CD14-positive monocyte (primary cell): ENCODE measurements at regions not wholly inside any gene's neighbourhood (a gene's known extent, or its start where the extent isn't known, plus 50 kb on each side); places are given as distances from the start of the nearest gene placed in this dataset.

Experiments
- DNase-seq, 3 donors: peaks; one replicate each; pipeline ENCODE4 v3.0.0-alpha.2; 2011 to 2022
- H2AFZ ChIP-seq: 2 replicates; pipeline ENCODE4 v1.6.0; 2012; ENCODE audit warnings: mild to moderate bottlenecking, low read depth, low read length, inconsistent platforms; ENCODE audit not compliant: insufficient read depth, poor library complexity, severe bottlenecking
- H3K27ac ChIP-seq, 2 donors: 1 replicate in 1 of 2; 2 replicates in 1 of 2; pipeline ENCODE4 v1.5.1; 2012 to 2013; ENCODE audit warnings: low read length in 2 of 2, control low read depth in 1 of 2, inconsistent platforms in 1 of 2, low read depth in 1 of 2, mild to moderate bottlenecking in 1 of 2
- H3K27me3 ChIP-seq, 2 donors: one replicate each; pipeline versions ENCODE4 v1.6.0 to v1.6.1; 2011 to 2013; ENCODE audit warnings: low read length in 2 of 2; ENCODE audit not compliant: control insufficient read depth in 2 of 2, insufficient read depth in 2 of 2
- H3K36me3 ChIP-seq, 2 donors: replicated peaks in 1 of 2; 1 replicate in 1 of 2; 2 replicates in 1 of 2; pipeline versions ENCODE4 v1.5.1 to v1.6.1; 2012 to 2013; ENCODE audit warnings: low read length in 2 of 2, control low read depth in 1 of 2, inconsistent platforms in 1 of 2, mild to moderate bottlenecking in 1 of 2; ENCODE audit not compliant: insufficient read depth in 2 of 2, control insufficient read depth in 1 of 2
- H3K4me1 ChIP-seq, 2 donors: 1 replicate in 1 of 2; 2 replicates in 1 of 2; pipeline versions ENCODE4 v1.5.1 to v1.6.1; 2012 to 2013; ENCODE audit warnings: low read length in 2 of 2, control low read depth in 1 of 2, inconsistent platforms in 1 of 2, mild to moderate bottlenecking in 1 of 2, moderate library complexity in 1 of 2; ENCODE audit not compliant: insufficient read depth in 2 of 2, control insufficient read depth in 1 of 2
- H3K4me2 ChIP-seq: replicated peaks from 2 replicates; pipeline ENCODE3; 2012; ENCODE audit warnings: low read length, moderate library complexity, mild to moderate bottlenecking; ENCODE audit not compliant: poor library complexity, severe bottlenecking; ENCODE audit errors: extremely low read depth
- H3K4me3 ChIP-seq, 3 experiments: fragments of 200-600 bp in 1 of 3; sonication (generic) in 1 of 3; replicated peaks in 1 of 3; 1 replicate in 2 of 3; 2 replicates in 1 of 3; pipeline ENCODE4 v1.5.1; 2011 to 2013; ENCODE audit warnings: low read length in 3 of 3, mild to moderate bottlenecking in 3 of 3, control low read depth in 2 of 3, low read depth in 2 of 3, inconsistent platforms in 1 of 3, moderate library complexity in 1 of 3
- H3K79me2 ChIP-seq: 2 replicates; pipeline ENCODE4 v1.6.0; 2012; ENCODE audit warnings: mild to moderate bottlenecking, control low read depth, inconsistent platforms, low read length, moderate library complexity; ENCODE audit not compliant: insufficient read depth
- H3K9ac ChIP-seq: 2 replicates; pipeline ENCODE4 v1.6.0; 2017; ENCODE audit warnings: low read length, mild to moderate bottlenecking; ENCODE audit not compliant: insufficient read depth, poor library complexity, severe bottlenecking
- H3K9me3 ChIP-seq, 2 donors: replicated peaks in 1 of 2; 1 replicate in 1 of 2; 2 replicates in 1 of 2; pipeline versions ENCODE4 v1.5.1 to v1.6.1; 2012 to 2013; ENCODE audit warnings: low read length in 2 of 2, control low read depth in 1 of 2; ENCODE audit not compliant: control insufficient read depth in 1 of 2, insufficient read depth in 1 of 2
- H4K20me1 ChIP-seq: 2 replicates; pipeline ENCODE4 v1.6.0; 2012; ENCODE audit warnings: mild to moderate bottlenecking, low read length, control low read depth, moderate library complexity; ENCODE audit not compliant: insufficient read depth
- H3K27ac Mint-ChIP-seq, 7 donors: one replicate each; pipeline ENCODE4 v1.8.0; 2020; ENCODE audit warnings: mild to moderate bottlenecking in 7 of 7, mixed read lengths in 7 of 7, moderate library complexity in 6 of 7, inconsistent platforms in 2 of 7
- H3K27me3 Mint-ChIP-seq, 3 donors: one replicate each; pipeline ENCODE4 v1.8.0; 2021 to 2022; ENCODE audit warnings: low read depth in 3 of 3, mild to moderate bottlenecking in 3 of 3, mixed read lengths in 3 of 3, moderate library complexity in 3 of 3, inconsistent platforms in 1 of 3
- H3K36me3 Mint-ChIP-seq, 2 donors: one replicate each; pipeline ENCODE4 v1.8.0; 2020; ENCODE audit warnings: mixed read lengths in 2 of 2, inconsistent platforms in 1 of 2, mild to moderate bottlenecking in 1 of 2
- H3K4me1 Mint-ChIP-seq: one replicate; pipeline ENCODE4 v1.8.0; 2020; ENCODE audit warnings: mild to moderate bottlenecking, mixed read lengths
- H3K4me3 Mint-ChIP-seq, 2 donors: one replicate each; pipeline ENCODE4 v1.8.0; 2020; ENCODE audit warnings: mild to moderate bottlenecking in 2 of 2, mixed read lengths in 2 of 2, moderate library complexity in 1 of 2
- H3K9me3 Mint-ChIP-seq, 7 donors: one replicate each; pipeline ENCODE4 v1.8.0; 2020 to 2022; ENCODE audit warnings: mixed read lengths in 7 of 7, mild to moderate bottlenecking in 6 of 7, moderate library complexity in 6 of 7, inconsistent platforms in 2 of 7
- WGBS: methylation state at CpG from one replicate; pipeline ENCODE4 v1.1.5; 2013; ENCODE audit warnings: missing lambda C conversion rate; ENCODE audit not compliant: insufficient coverage; 5-methylcytosine and 5-hydroxymethylcytosine counted together
- intact Hi-C, 2 donors: fragments of 100-400 bp; cut with micrococcal nuclease; formaldehyde crosslinking; loops; one replicate each; pipeline versions ENCODE4 v1.15.0 to v1.15.1; 2023
- TF ChIP-seq, protein P1 (sequence below): fragments of 200-600 bp; IDR thresholded peaks from one replicate; pipeline ENCODE4 v1.8.0; 2022; ENCODE audit warnings: antibody characterized with exemption, mild to moderate bottlenecking

DNA sequence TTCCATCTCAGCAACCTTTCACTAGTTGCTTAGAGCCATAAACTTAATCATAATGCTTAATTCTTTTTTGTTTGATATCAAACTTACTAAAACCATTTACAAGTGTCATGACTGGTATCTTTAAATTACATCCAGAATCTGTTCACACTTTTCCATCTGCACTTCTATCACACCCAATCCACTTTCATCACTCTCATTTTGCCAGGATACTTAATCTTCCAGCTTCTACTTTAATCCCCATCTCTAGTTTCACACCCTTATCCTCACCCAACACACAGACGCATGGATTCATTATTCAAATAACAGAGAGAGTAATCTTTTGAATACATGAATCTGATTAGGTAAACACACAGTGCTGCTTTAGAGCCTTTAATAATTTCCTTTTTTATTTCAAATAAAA, 828.4 kb downstream of the HACE1 start:
- H3K9me3 Mint-ChIP-seq, result no peaks in the 10 kb centered on the region
- H3K27me3 Mint-ChIP-seq, result no peaks in the 10 kb centered on the region
- H3K9me3 ChIP-seq, result no peaks in the 10 kb centered on the region
- H3K79me2 ChIP-seq, result no peaks in the 10 kb centered on the region
- no peak overlapping the region for H2AFZ ChIP-seq
- H3K27me3 ChIP-seq, result no peaks in the 10 kb centered on the region
- no peak overlapping the region for H3K4me2 ChIP-seq
- no peak overlapping the region for H3K9ac ChIP-seq
- intact Hi-C loops, result no loop called here
- TF ChIP-seq, protein P1, sequence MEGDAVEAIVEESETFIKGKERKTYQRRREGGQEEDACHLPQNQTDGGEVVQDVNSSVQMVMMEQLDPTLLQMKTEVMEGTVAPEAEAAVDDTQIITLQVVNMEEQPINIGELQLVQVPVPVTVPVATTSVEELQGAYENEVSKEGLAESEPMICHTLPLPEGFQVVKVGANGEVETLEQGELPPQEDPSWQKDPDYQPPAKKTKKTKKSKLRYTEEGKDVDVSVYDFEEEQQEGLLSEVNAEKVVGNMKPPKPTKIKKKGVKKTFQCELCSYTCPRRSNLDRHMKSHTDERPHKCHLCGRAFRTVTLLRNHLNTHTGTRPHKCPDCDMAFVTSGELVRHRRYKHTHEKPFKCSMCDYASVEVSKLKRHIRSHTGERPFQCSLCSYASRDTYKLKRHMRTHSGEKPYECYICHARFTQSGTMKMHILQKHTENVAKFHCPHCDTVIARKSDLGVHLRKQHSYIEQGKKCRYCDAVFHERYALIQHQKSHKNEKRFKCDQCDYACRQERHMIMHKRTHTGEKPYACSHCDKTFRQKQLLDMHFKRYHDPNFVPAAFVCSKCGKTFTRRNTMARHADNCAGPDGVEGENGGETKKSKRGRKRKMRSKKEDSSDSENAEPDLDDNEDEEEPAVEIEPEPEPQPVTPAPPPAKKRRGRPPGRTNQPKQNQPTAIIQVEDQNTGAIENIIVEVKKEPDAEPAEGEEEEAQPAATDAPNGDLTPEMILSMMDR, result no peak
- no peak overlapping the region for H3K4me3 ChIP-seq
- H3K27ac ChIP-seq, result no peak overlapping the region
- no CpG with 5 or more reads among the region's 1 CpG for WGBS
- H3K27ac Mint-ChIP-seq, result no peak overlapping the region
- no peaks in the 10 kb centered on the region for H3K4me1 Mint-ChIP-seq
- H3K4me1 ChIP-seq, result no peaks in the 10 kb centered on the region
- H3K36me3 ChIP-seq, result no peaks in the 10 kb centered on the region
- no peak for DNase-seq
- no peak overlapping the region for H3K4me3 Mint-ChIP-seq
- no peaks in the 10 kb centered on the region for H3K36me3 Mint-ChIP-seq
- H4K20me1 ChIP-seq, result no peaks in the 10 kb centered on the region

DNA sequence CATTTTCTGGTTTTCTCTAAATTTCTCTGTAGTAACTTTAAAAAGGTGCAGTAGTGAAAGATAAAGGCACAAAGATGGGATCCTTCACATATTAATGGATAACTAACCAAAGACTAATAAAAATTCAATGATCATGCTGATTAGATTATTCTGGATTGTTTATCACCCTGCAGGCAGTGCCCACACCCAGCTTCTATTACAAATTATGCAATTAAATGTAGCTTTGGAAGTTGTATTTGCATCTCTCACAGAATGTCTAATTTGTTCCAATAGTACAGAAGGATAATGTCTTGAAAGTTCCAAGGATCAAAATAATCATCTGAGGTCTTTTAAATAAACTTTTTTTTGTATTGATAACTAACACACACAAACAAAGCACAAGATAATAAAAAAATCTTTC, 837.6 kb downstream of the HACE1 start:
- no peak overlapping the region for H3K27ac ChIP-seq
- Mint-ChIP-seq H3K9me3 (peaks cover 0 to 5% (median 0%) of the 10 kb centered on the region in 7 donors), H3K27me3 (no peaks in the 10 kb centered on the region), H3K4me3 (no peak overlapping the region), H3K36me3 (no peaks in the 10 kb centered on the region), H3K4me1 (no peaks in the 10 kb centered on the region), H3K27ac (no peak overlapping the region)
- TF ChIP-seq, protein P1, result no peak
- no peaks in the 10 kb centered on the region for H4K20me1 ChIP-seq
- intact Hi-C loops, result no loop called here
- no peaks in the 10 kb centered on the region for H3K27me3 ChIP-seq
- DNase-seq, result no peak
- H3K4me1 ChIP-seq, result no peaks in the 10 kb centered on the region
- H3K4me2 ChIP-seq, result no peak overlapping the region
- H2AFZ ChIP-seq, result no peak overlapping the region
- no peak overlapping the region for H3K9ac ChIP-seq
- no peaks in the 10 kb centered on the region for H3K9me3 ChIP-seq
- no peak overlapping the region for H3K4me3 ChIP-seq
- H3K79me2 ChIP-seq, result no peaks in the 10 kb centered on the region
- no peaks in the 10 kb centered on the region for H3K36me3 ChIP-seq
